IMR-90 (cell line): ENCODE measurements at regions not wholly inside any gene's neighbourhood (a gene's known extent, or its start where the extent isn't known, plus 50 kb on each side); places are given as distances from the start of the nearest gene placed in this dataset.

ENCODE experiments used
- ATAC-seq: fragments of 200-7000 bp; cut with Tn5 transposase; 2 replicates; pipeline ENCODE4 v1.9.1; 2020; ENCODE audit warnings: low read depth, mild to moderate bottlenecking, moderate library complexity
- BruUV-seq: library from RNA; stranded (reverse); fragments of 400-500 nt; replicated peaks from 2 replicates; lab custom pipeline; 2021; lab: Mats Ljungman, UMichigan
- CTCF ChIA-PET: fragments of 300-600 bp; formaldehyde crosslinking; extraction: SDS; loops from one replicate; lab custom pipeline; 2021; ENCODE audit warnings: antibody characterized with exemption; lab: Yijun Ruan, JAX
- POLR2A ChIA-PET: fragments of 300-600 bp; sonication (Branson Sonifier 250); formaldehyde crosslinking; loops from one replicate; lab custom pipeline; 2022; ENCODE audit warnings: antibody characterized with exemption; ENCODE audit not compliant: unreplicated experiment; lab: Charles Lee
- DNase-seq: peaks from one replicate; pipeline ENCODE4 v3.0.0; 2013
- H2AFZ ChIP-seq: replicated peaks from 2 replicates; pipeline ENCODE3; 2013; ENCODE audit warnings: low read length, mild to moderate bottlenecking; ENCODE audit not compliant: poor library complexity
- H2AK5ac ChIP-seq: 2 replicates; pipeline ENCODE4 v1.6.1; 2013; ENCODE audit warnings: low read depth, low read length, inconsistent platforms
- H2AK9ac ChIP-seq: replicated peaks from 2 replicates; pipeline ENCODE3; 2013; ENCODE audit warnings: mild to moderate bottlenecking, low read depth, low read length, moderate library complexity; ENCODE audit not compliant: poor library complexity
- H2BK120ac ChIP-seq: 2 replicates; pipeline ENCODE4 v1.6.1; 2013; ENCODE audit warnings: low read depth, low read length, inconsistent platforms
- H2BK15ac ChIP-seq: 3 replicates; pipeline ENCODE4 v1.6.1; 2013; ENCODE audit warnings: low read depth, low read length, inconsistent platforms
- H2BK20ac ChIP-seq: 2 replicates; pipeline ENCODE4 v1.6.1; 2013; ENCODE audit warnings: low read depth, mild to moderate bottlenecking, inconsistent platforms, low read length, moderate library complexity
- H2BK5ac ChIP-seq: 2 replicates; pipeline ENCODE4 v1.6.1; 2013; ENCODE audit warnings: mild to moderate bottlenecking, low read depth, low read length, inconsistent platforms; ENCODE audit not compliant: poor library complexity, severe bottlenecking
- H3K14ac ChIP-seq: replicated peaks from 2 replicates; pipeline ENCODE4 v1.6.1; 2013; ENCODE audit warnings: low read depth, low read length, inconsistent platforms
- H3K18ac ChIP-seq: 2 replicates; pipeline ENCODE4 v1.6.1; 2013; ENCODE audit warnings: low read depth, low read length, control low read depth
- H3K23ac ChIP-seq: 2 replicates; pipeline ENCODE4 v1.6.1; 2013; ENCODE audit warnings: low read depth, low read length, inconsistent platforms
- H3K27ac ChIP-seq: 2 replicates; pipeline ENCODE4 v1.5.1; 2013; ENCODE audit warnings: mild to moderate bottlenecking, control low read depth, low read length; ENCODE audit not compliant: insufficient read depth
- H3K27me3 ChIP-seq: 2 replicates; pipeline ENCODE4 v1.6.1; 2013; ENCODE audit warnings: low read length; ENCODE audit not compliant: control insufficient read depth, insufficient read depth
- H3K36me3 ChIP-seq: 2 replicates; pipeline ENCODE4 v1.6.1; 2013; ENCODE audit warnings: low read length, mixed read lengths; ENCODE audit not compliant: control insufficient read depth, insufficient read depth
- H3K4ac ChIP-seq: 2 replicates; pipeline ENCODE4 v1.6.1; 2013; ENCODE audit warnings: low read depth, low read length, inconsistent platforms
- H3K4me1 ChIP-seq: 2 replicates; pipeline ENCODE4 v1.6.1; 2013; ENCODE audit warnings: low read length, mixed read lengths; ENCODE audit not compliant: control insufficient read depth, insufficient read depth
- H3K4me2 ChIP-seq: 2 replicates; pipeline ENCODE4 v1.6.1; 2013; ENCODE audit warnings: low read depth, mild to moderate bottlenecking, control low read depth, low read length, moderate library complexity
- H3K4me3 ChIP-seq: 2 replicates; pipeline ENCODE4 v1.5.1; 2013; ENCODE audit warnings: low read depth, mild to moderate bottlenecking, control low read depth, low read length, moderate library complexity; ENCODE audit not compliant: insufficient read depth
- H3K56ac ChIP-seq: 2 replicates; pipeline ENCODE4 v1.6.1; 2013; ENCODE audit warnings: low read length, inconsistent platforms; ENCODE audit not compliant: insufficient read depth; ENCODE audit errors: extremely low read depth
- H3K79me1 ChIP-seq, 2 experiments: 2 replicates each; pipeline ENCODE4 v1.6.1; 2013; ENCODE audit warnings: low read length in 2 of 2, inconsistent platforms in 1 of 2, low read depth in 1 of 2
- H3K9ac ChIP-seq: 2 replicates; pipeline ENCODE4 v1.6.1; 2013; ENCODE audit warnings: low read depth, low read length, control low read depth
- H3K9me1 ChIP-seq: 2 replicates; pipeline ENCODE4 v1.6.1; 2013; ENCODE audit warnings: low read length, inconsistent platforms; ENCODE audit not compliant: insufficient read depth
- H3K9me3 ChIP-seq: 2 replicates; pipeline ENCODE4 v1.6.1; 2013; ENCODE audit warnings: low read length; ENCODE audit not compliant: control insufficient read depth, insufficient read depth
- H4K20me1 ChIP-seq: 2 replicates; pipeline ENCODE4 v1.6.1; 2013; ENCODE audit warnings: low read length, inconsistent platforms; ENCODE audit not compliant: insufficient read depth
- H4K5ac ChIP-seq: 2 replicates; pipeline ENCODE4 v1.6.1; 2013; ENCODE audit warnings: mild to moderate bottlenecking, low read depth, low read length, control low read depth
- H4K8ac ChIP-seq, 2 experiments: 2 replicates each; pipeline ENCODE4 v1.6.1; 2013; ENCODE audit warnings: low read depth in 2 of 2, low read length in 2 of 2, control low read depth in 1 of 2, inconsistent platforms in 1 of 2
- H4K91ac ChIP-seq: 2 replicates; pipeline ENCODE4 v1.6.1; 2013; ENCODE audit warnings: low read depth, low read length, inconsistent platforms; ENCODE audit not compliant: insufficient read depth
- BHLHE40 ChIP-seq: fragments of 150-350 bp; IDR thresholded peaks from 2 replicates; pipeline ENCODE4 v1.6.1; 2016; ENCODE audit warnings: mild to moderate bottlenecking, low read depth, low read length
- CEBPB ChIP-seq: IDR thresholded peaks from 2 replicates; pipeline ENCODE4 v1.6.1; 2012; ENCODE audit warnings: low read depth, low read length, improper control_type of control experiment
- CHD1 ChIP-seq: IDR thresholded peaks from 2 replicates; pipeline ENCODE4 v1.6.1; 2012; ENCODE audit warnings: low read depth, low read length, improper control_type of control experiment
- FOS ChIP-seq: fragments of 150-350 bp; IDR thresholded peaks from 2 replicates; pipeline ENCODE4 v1.6.1; 2016; ENCODE audit warnings: low read depth, low read length
- MAFK ChIP-seq: IDR thresholded peaks from 2 replicates; pipeline ENCODE4 v1.6.1; 2012; ENCODE audit warnings: low read depth, low read length, improper control_type of control experiment
- MAZ ChIP-seq: IDR thresholded peaks from 2 replicates; pipeline ENCODE4 v1.6.1; 2012; ENCODE audit warnings: low read depth, mild to moderate bottlenecking, low read length, improper control_type of control experiment, moderate library complexity, borderline replicate concordance
- MXI1 ChIP-seq: IDR thresholded peaks from 2 replicates; pipeline ENCODE4 v1.6.1; 2012; ENCODE audit warnings: low read depth, mild to moderate bottlenecking, low read length, moderate library complexity, borderline replicate concordance
- NFE2L2 ChIP-seq: fragments of 150-350 bp; IDR thresholded peaks from 2 replicates; pipeline ENCODE4 v1.6.1; 2016; ENCODE audit warnings: low read depth, mild to moderate bottlenecking, low read length
- POLR2A ChIP-seq: IDR thresholded peaks from 2 replicates; pipeline ENCODE4 v1.6.1; 2012; ENCODE audit warnings: mild to moderate bottlenecking, low read depth, low read length
- RAD21 ChIP-seq: IDR thresholded peaks from 2 replicates; pipeline ENCODE4 v1.6.1; 2012; ENCODE audit warnings: low read length, improper control_type of control experiment
- RCOR1 ChIP-seq: IDR thresholded peaks from 2 replicates; pipeline ENCODE4 v1.6.1; 2012; ENCODE audit warnings: mild to moderate bottlenecking, low read length, improper control_type of control experiment; ENCODE audit not compliant: insufficient replicate concordance
- RFX5 ChIP-seq: IDR thresholded peaks from 2 replicates; pipeline ENCODE4 v1.8.0; 2012; ENCODE audit warnings: low read depth, mild to moderate bottlenecking, low read length, moderate library complexity
- SMC3 ChIP-seq: fragments of 150-350 bp; IDR thresholded peaks from 2 replicates; pipeline ENCODE4 v1.6.1; 2016; ENCODE audit warnings: low read depth, mild to moderate bottlenecking, antibody characterized with exemption, low read length, moderate library complexity
- WGBS, 2 experiments: methylation state at CpG; one replicate each; pipeline versions ENCODE4 v1.1.5 to v1.1.7; 2013; ENCODE audit warnings: missing lambda C conversion rate in 2 of 2; ENCODE audit not compliant: insufficient read length in 1 of 2; ENCODE audit errors: extremely low coverage in 2 of 2; 5-methylcytosine and 5-hydroxymethylcytosine counted together
- dilution Hi-C: fragments of 300-500 bp; cut with HindIII; formaldehyde crosslinking; loops from one replicate; pipeline ENCODE4 v1.14.3; 2018; ENCODE audit warnings: low sequenced_read_pairs; ENCODE audit not compliant: unreplicated experiment
- in situ Hi-C: fragments of 300-500 bp; cut with MboI; formaldehyde crosslinking; loops from 3 replicates; pipeline ENCODE4 v1.14.3; 2019; ENCODE audit warnings: low sequenced_read_pairs, inconsistent platforms, mixed read lengths
- intact Hi-C: fragments of 100-400 bp; cut with micrococcal nuclease; formaldehyde crosslinking; loops from 2 replicates; pipeline ENCODE4 v1.10.0; 2022
- TF ChIP-seq, protein P1 (sequence below): fragments of 150-350 bp; IDR thresholded peaks from 2 replicates; pipeline ENCODE4 v1.6.1; 2016; ENCODE audit warnings: low read depth, mild to moderate bottlenecking, low read length, moderate library complexity, borderline replicate concordance
- TF ChIP-seq, protein P2 (sequence below): conservative IDR thresholded peaks from 2 replicates; pipeline ENCODE4 v1.5.1; 2012; ENCODE audit warnings: mild to moderate bottlenecking, low read depth, low read length, improper control_type of control experiment
- TF ChIP-seq, protein P3 (sequence below): fragments of 150-350 bp; IDR thresholded peaks from 2 replicates; pipeline ENCODE4 v1.6.1; 2017; ENCODE audit warnings: mild to moderate bottlenecking, antibody characterized with exemption, low read length, low read depth

DNA sequence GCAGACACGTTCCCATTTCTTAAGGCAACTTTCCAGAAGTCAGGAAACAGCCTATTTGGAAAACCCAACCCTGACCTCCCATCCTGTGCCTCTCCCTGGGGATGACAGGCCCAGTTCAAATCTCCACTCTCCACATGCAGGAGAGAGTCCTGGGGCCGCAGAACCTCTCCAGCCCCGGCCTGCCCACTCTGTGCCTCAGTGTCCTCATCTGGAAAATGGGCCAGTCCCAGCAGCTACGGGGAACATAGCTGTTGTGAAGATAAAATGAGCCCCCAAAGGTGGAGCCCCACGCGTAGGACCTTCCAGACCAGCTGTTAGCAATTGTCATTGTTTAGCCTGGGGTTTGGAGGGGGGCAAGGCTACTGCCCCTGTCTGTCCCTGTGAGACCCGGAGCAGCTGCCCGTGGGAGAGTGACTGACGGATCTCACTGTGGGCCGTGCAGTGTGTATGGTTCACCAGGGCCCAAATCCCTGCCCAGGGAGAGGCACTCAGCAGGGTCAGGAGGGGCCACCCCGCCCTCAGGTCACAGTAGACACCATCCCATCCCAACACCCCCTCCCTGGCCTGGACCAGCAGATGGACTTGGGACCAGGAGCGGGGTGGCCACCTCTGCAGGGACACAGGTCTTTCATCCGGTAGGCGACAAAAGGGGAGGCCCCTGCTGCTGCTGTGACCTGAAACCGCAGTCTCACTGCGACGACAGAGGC, 145.9 kb downstream of the CTTN start:
- dilution Hi-C loops (no loop called here), intact Hi-C loops (no loop called here), in situ Hi-C loops (no loop called here)
- ChIA-PET POLR2A (no interaction called here), CTCF (interaction anchor here (2.5 kb wide), 1 partner anchor 24 kb away, joined by 7 read pairs; no protein-coding TSS in a partner anchor)
- Histone ChIP-seq H3K18ac (no peak overlapping the region), H3K9me3 (peaks cover 5% of the 10 kb centered on the region), H2AFZ (no peak overlapping the region), H3K9me1 (no peaks in the 10 kb centered on the region), H3K27me3 (no peaks in the 10 kb centered on the region; the same call in 1 of the 2 replicates), H3K23ac (no peak overlapping the region), H3K4me1 (no peaks in the 10 kb centered on the region; the same call in 1 of the 2 replicates), H3K4me2 (no peak overlapping the region), H3K27ac (no peak overlapping the region), H4K91ac (no peak overlapping the region), H3K36me3 (no peaks in the 10 kb centered on the region), H3K56ac (no peak overlapping the region), H3K14ac (no peak overlapping the region), H3K4ac (no peak overlapping the region), H2BK15ac (no peak overlapping the region), H2AK5ac (no peak overlapping the region), H4K20me1 (no peaks in the 10 kb centered on the region; the same call in 1 of the 2 replicates), H2BK120ac (no peak overlapping the region), H2AK9ac (no peak overlapping the region), H3K4me3 (no peak overlapping the region), H2BK20ac (no peak overlapping the region), H4K8ac (no peak overlapping the region), H4K5ac (no peak overlapping the region), H3K79me1 (no peaks in the 10 kb centered on the region), H3K9ac (no peak overlapping the region), H2BK5ac (no peak overlapping the region)
- WGBS, 2 experiments, result 53% methylated on average over 3 of the region's 17 CpGs; no CpG with 5 or more reads in 1 of the 2 experiments
- ATAC-seq (no peak), DNase-seq (no peak)
- TF ChIP-seq RAD21, result no peak
- no peak for TF ChIP-seq MAZ
- TF ChIP-seq, protein P1, sequence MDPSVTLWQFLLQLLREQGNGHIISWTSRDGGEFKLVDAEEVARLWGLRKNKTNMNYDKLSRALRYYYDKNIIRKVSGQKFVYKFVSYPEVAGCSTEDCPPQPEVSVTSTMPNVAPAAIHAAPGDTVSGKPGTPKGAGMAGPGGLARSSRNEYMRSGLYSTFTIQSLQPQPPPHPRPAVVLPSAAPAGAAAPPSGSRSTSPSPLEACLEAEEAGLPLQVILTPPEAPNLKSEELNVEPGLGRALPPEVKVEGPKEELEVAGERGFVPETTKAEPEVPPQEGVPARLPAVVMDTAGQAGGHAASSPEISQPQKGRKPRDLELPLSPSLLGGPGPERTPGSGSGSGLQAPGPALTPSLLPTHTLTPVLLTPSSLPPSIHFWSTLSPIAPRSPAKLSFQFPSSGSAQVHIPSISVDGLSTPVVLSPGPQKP, result no peak
- TF ChIP-seq CEBPB, result no peak
- TF ChIP-seq, protein P2, sequence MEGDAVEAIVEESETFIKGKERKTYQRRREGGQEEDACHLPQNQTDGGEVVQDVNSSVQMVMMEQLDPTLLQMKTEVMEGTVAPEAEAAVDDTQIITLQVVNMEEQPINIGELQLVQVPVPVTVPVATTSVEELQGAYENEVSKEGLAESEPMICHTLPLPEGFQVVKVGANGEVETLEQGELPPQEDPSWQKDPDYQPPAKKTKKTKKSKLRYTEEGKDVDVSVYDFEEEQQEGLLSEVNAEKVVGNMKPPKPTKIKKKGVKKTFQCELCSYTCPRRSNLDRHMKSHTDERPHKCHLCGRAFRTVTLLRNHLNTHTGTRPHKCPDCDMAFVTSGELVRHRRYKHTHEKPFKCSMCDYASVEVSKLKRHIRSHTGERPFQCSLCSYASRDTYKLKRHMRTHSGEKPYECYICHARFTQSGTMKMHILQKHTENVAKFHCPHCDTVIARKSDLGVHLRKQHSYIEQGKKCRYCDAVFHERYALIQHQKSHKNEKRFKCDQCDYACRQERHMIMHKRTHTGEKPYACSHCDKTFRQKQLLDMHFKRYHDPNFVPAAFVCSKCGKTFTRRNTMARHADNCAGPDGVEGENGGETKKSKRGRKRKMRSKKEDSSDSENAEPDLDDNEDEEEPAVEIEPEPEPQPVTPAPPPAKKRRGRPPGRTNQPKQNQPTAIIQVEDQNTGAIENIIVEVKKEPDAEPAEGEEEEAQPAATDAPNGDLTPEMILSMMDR, result no peak
- TF ChIP-seq, protein P3, sequence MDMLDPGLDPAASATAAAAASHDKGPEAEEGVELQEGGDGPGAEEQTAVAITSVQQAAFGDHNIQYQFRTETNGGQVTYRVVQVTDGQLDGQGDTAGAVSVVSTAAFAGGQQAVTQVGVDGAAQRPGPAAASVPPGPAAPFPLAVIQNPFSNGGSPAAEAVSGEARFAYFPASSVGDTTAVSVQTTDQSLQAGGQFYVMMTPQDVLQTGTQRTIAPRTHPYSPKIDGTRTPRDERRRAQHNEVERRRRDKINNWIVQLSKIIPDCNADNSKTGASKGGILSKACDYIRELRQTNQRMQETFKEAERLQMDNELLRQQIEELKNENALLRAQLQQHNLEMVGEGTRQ, result no peak
- no peak for TF ChIP-seq RCOR1
- no peak for TF ChIP-seq RFX5
- TF ChIP-seq BHLHE40, result no peak
- TF ChIP-seq CHD1, result no peak
- TF ChIP-seq FOS, result no peak
- TF ChIP-seq MXI1, result no peak
- no peak for TF ChIP-seq POLR2A
- no peak for TF ChIP-seq NFE2L2
- no peak for TF ChIP-seq SMC3
- no peak for TF ChIP-seq MAFK
- BruUV-seq, result no TSS peak
